Stimulated activated CD4-positive, alpha-beta T cell treated with anti-CD3 and anti-CD28 coated beads, Interleukin-12 subunit alpha, Interleukin-12 subunit beta, amount 100 ng/mL, for 4 hours (primary cell): ENCODE measurements at regions not wholly inside any gene's neighbourhood (a gene's known extent, or its start where the extent isn't known, plus 50 kb on each side); places are given as distances from the start of the nearest gene placed in this dataset.

Experiments
- DNase-seq: peaks from one replicate; pipeline ENCODE4 v3.0.0-alpha.2; 2020

- no peak for DNase-seq
Observed at GRCh38 chr4:37126051-37126450, 118.5 kb upstream of the NWD2 start.

- DNase-seq, result no peak
Observed at GRCh38 chr4:37130465-37130864, 114.1 kb upstream of the NWD2 start.

DNA sequence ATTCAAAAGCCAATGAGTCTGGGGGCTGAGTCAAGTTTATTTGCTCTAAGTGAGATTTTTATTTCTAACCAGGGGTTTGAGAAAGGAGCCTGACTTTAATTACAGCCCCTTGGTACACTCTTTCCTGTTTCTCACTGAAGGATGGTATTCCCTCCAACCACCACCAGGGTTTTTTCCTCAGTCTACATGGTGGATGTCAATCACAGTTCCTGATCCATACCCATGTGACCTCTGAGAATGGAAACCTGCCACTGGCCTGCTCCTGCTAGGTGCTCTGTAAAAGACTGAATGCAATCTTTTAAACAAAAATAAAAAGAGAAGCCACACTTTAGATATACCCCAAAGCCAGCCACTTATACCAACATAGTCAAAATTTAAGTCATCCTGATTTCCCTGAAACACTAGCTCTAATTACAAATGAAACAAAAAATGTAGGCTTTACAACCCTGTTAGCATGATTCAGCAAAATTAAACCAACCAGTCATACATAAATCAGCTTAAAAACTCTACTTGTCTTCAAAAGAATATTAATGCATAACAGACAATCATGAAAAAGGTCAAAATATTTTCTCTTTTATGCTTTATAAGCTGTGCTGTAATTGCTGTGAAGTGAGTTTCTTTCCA lies 112.1 kb upstream of the NWD2 start:
- DNase-seq, result no peak

GRCh38 chr4:37132975-37133360 lies 111.6 kb upstream of the NWD2 start:
- DNase-seq, result no peak

GRCh38 chr4:37138019-37138653 lies 106.4 kb upstream of the NWD2 start:
- DNase-seq, result no peak

GRCh38 chr4:37138789-37139188 lies 105.8 kb upstream of the NWD2 start:
- no peak for DNase-seq

GRCh38 chr4:37139987-37140386 lies 104.6 kb upstream of the NWD2 start:
- DNase-seq, result no peak

GRCh38 chr4:37146260-37146659 lies 98.3 kb upstream of the NWD2 start:
- DNase-seq, result no peak

DNA sequence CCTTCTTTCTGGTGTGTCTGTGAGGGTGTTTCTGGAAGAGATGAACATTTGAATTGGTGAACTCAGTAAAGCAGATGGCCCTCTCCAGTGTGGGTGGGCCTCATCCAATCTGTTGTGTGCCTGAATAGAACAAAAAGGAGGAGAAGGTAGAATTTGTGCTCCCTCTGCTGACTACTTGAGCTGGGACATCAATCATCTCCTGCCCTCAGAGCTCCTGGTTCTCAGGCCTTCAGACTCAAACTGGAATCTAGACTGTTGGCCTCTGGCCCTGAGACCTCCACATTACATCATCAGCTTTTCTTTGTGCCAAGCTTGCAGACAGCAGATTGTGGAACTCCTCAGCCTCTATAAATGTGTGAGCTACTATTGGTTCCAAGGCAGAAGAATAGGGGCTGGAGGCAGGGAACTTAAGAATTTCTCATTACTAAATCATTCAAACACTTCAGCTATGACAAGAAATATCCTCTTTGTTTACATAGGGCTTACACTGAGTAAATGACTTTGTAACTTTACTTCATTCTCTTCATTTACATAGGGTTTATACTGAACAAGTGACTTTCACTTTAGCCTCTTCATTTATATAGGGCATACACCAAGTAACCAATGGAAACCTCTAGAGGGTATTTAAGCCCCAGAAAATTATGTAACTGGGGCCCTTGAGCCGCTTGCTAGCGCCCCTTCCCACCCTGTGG lies 86.9 kb upstream of the NWD2 start:
- DNase-seq, result no peak

DNA sequence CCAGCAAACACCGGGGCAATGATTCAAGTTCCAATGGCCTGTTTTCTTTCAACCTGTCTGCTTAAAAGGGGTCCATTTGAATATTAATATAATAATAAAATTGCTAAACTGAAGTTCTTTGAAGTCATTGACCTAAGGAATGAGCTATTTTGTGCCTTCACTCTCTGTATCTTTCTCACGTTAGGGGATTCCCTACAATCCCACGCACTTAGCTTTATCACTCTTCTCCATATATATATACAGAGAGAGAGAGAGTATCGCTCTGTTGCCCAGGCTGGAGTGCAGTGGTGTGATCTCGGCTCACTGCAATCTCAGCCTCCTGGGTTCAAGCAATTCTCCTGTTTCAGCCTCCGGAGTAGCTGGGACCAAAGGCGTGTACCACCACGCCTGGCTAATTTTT lies 83.9 kb upstream of the NWD2 start:
- DNase-seq, result no peak

GRCh38 chr4:37165844-37166243 lies 78.7 kb upstream of the NWD2 start:
- DNase-seq, result no peak

GRCh38 chr4:37169956-37170355 lies 74.6 kb upstream of the NWD2 start:
- no peak for DNase-seq

DNA sequence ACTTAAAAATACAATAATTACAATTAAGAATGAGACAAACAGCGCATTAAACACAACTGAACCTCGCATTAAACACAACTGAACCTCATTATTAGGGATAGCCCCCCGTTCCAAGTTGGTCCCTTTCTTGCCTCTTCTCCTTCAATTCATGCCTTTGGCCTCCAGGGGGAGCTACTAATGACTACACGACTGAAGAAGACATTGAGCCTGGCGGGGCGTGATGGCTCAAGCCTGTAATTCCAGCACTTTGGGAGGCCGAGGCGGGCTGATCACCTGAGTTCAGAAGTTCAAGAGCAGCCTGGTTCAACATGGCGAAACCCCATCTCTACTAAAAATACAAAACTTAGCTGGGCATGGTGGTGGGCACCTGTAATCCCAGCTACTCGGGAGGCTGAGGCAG lies 56.4 kb upstream of the NWD2 start:
- DNase-seq, result no peak
